UCSD-AML1 (cell line): ENCODE measurements at regions not wholly inside any gene's neighbourhood (a gene's known extent, or its start where the extent isn't known, plus 50 kb on each side); places are given as distances from the start of the nearest gene placed in this dataset.
"Not testable (repeated sequence)": the region's sequence is repeated elsewhere in the genome, so short reads cannot be mapped to it uniquely, and the experiment has no call there.

ENCODE experiments used
- DNase-seq: peaks from one replicate; lab custom pipeline; 2025; ENCODE audit not compliant: unreplicated experiment; lab: John Stamatoyannopoulos, UW

DNA sequence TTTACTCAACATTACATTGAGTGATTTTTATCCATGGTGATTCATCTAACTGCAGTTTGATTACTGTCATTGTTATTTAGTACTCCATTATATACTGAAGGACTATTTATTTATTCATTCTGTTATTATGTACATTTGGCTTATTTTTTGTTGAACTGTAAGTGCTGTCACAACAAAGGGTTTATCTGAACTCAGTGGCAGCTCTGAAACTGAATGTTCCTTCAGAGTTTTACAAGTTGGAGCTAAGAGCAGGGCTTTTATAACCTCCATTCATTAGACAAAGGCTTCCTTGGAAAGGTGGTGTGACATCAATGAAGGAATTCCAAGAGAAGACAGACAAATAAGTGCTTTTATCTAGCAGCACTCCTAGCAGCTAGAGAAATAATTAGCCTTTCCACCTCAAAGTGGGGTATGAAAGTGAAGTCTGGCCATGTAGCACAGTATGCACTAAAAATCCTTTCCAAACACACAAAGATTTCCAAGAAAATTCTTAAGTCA is 83.3 kb upstream of the GORAB start:
- DNase-seq, result no peak

DNA sequence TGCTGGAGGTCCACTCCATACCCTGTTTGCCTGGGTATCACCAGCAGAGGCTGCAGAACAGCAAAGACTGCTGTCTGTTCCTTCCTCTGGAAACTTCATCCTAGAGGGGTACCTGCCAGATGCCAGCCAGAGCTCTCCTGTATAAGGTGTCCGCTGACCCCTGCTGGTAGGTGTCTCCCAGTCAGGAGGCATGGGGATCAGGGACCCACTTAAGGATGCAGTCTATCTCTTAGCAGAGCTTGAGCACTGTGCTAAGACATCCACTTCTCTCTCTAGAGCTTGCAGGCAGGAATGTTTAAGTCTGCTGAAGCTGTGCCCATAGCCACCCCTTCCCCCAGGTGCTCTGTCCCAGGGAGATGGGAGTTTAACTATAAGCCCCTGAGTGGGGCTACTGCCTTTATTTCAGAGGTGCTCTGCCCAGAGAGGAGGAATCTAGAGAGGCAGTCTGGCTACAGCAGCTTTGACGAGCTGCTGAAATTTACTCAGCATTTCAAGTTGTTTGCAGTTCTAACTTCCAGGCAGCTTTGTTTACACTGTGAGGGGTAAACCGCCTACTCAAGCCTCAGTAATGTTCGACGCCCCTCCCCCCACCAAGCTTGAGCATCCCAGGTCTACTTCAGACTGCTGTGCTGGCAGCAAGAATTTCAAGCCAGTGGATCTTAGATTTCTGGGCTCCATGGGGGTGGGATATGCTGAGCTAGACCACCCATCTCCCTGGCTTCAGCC is 74.5 kb upstream of the GORAB start:
- DNase-seq, result not testable (repeated sequence)

DNA sequence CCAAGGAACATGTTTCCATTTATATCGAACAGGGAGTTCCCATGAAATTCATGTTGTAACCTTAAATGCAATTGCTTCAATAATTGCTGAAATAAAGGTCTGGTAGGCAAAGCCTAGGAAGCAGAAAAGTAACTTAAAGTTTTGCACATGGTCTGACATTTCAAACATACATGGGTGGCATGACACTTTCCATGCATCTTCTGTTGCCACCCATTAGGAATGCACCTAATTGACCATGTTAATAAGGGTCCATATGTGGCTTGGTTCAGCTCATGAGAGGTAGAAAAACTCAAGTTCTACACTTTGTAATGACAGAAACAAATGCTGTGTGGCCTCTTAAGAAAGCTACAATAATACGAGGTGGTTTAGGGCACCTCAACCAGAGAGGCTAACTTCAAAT is 72.0 kb upstream of the GORAB start:
- no peak for DNase-seq

DNA sequence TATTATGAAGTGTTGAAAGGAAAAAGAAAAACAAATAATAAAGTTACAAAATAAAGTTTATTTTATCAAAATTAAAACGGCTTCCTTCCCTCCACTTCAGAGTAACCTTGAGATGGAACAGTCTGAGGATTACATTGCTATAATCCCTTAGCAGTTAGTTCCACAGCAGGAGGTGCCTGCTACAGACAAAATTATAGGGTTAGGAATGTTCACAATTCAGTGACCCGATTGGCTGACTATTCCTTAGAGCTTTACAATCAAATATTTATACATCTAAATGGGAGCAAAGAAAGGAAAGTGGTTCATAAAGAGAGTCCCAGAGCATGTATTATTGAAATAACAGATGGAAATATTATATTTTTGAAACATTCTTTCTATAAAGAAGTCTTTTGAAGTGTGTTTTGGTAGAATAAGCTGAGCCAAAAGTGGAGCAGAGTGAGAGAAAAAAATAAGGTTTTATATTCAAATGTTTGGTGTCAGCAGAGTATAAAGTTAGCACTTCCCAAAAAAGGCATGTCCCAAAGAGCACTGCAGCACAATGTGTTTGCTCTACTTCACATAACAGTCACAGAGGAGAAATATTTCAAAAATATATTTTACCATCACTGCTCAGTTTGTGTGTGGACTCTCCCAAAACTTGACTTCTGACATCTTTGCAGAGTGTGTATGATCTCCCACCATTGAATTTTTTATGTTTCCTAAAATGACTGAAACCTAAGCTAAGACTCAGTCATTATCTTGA is 71.4 kb upstream of the GORAB start:
- DNase-seq, result no peak

DNA sequence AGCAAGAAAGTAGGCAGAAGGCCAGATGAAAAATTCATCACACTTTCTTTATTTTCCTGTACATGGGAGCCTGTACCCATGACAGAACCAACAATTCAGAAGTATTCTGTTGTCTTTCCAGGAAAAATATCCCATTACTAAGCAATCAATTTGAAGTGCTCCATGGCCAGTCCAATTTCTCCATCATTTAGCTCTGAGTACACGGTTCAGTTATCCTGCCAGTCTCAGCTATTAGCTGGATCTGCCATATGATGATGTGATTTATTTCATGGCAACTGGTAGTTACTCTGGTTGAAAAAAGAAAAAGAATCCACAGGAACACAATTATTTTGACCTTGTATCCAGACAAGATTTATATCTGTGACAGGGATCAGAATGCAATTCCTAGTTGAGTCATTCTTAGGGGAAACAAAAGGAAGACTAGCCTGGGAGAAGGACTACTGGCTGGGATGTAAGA is 70.6 kb upstream of the GORAB start:
- DNase-seq, result no peak

DNA sequence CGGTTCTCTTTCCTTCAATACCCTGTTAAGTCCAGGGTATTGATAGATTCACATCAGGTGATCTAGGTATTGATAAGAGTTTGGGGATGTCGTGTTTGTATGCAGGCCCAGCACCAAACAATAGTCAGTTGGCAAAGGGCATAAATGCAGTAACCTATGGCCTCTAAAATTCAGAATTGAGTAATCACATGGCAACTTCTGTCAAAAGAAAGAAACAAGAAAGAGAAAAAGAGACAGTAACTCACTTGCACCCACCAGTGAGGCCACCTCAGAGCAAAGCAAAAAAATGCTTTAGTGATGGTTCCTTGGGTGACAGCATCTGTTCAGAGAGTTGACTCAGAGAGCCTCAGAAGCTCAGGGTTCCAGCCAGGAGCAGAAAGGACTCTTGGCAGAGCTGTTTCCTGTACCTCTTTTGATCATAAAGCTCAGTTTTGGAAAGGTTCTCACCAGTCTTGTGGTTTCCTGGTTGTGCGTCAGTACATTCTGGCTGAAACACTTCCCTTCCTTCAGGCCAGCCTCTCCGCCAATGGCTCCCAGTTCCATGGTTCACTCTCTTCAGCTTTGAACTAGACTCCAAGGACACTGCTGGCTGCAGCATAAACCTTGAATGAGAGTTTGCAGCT is 70.1 kb upstream of the GORAB start:
- DNase-seq, result peak; percentile 17

DNA sequence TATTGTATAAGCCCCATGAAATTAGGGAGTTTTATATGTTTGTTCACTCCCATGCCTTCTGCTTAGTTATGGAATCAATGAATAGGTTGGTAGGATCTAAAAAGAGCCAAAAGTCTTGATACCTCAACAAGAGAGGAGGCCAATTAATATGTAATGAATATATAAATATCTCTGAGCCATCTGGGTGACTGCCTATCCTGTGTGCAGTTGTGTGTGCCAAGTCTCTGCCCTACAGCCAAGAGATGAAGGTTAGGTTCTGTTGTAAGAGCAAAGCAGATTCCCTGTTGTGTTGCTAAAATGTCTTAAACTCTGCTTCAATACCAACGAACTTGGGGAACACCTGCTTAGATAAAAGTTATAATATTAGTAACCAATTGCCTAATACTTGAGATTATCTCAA is 61.8 kb upstream of the GORAB start:
- no peak for DNase-seq

DNA sequence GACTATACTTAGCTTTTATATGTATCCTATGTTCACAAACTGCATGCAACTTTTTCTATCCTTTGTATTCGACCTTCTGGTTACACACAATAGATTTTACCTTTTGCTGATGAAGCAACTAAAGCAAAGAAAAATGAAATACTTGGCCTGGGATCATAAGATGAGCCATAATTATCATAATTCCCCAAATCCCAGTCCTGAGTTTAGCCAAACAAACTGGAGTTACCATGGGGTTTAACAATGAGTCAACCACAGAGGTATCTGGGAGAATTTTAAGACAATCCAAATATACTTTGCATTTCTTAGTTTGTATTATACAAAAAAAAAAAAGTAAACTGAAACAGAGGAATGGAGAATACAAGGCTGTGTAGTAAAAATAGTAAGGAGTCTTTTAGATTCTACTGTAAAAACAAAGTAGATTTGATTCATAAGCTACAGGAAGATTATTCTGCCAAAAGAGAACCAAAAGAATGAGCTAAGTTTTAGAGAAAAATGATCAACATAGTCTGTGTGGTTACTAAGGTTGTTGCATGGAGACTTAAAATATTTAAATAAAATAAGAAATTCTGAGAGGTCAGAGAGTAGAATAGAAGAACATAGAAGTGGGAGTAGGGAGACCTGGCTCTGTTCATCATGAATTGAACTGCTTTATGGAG is 60.4 kb upstream of the GORAB start:
- DNase-seq, result no peak

DNA sequence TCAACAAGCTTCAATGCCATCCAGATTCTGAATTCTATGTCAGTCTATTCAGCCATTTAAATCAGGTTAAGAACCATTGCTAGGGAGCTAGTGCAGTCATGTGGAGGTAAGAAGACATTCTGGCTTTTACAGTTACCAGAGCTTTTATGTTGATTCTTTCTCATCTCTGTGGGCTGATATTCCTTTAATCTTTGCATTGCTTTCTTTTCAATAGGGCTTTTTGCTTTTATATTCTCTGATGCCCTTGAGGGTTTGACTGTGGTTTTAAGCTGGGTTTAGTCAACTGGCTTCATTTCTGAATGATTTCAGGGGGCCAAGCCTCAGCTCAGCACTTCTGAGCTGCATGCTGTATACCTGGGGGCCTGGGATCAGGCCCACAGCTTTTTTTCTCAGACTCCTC is 51.0 kb upstream of the GORAB start:
- DNase-seq, result no peak
